T-cell (primary cell): ENCODE measurements at regions not wholly inside any gene's neighbourhood (a gene's known extent, or its start where the extent isn't known, plus 50 kb on each side); places are given as distances from the start of the nearest gene placed in this dataset.

Experiments used
- ATAC-seq, 4 experiments: fragments of 200-7000 bp in 3 of 4; fragments of 150-1000 bp in 1 of 4; cut with Tn5 transposase; replicated peaks in 1 of 4; 1 replicate in 3 of 4; 2 replicates in 1 of 4; pipeline ENCODE4 v1.10.0; 2021; ENCODE audit warnings: moderate library complexity in 3 of 4, mild to moderate bottlenecking in 2 of 4, moderate number of reproducible peaks in 1 of 4
- CTCF ChIA-PET, 2 donors: fragments of 300-600 bp; sonication (Branson Sonifier 250); formaldehyde crosslinking; loops; one replicate each; lab custom pipeline; 2022; ENCODE audit warnings: antibody characterized with exemption in 2 of 2; lab: Charles Lee
- POLR2A ChIA-PET, 2 donors: fragments of 300-600 bp; sonication (Branson Sonifier 250); formaldehyde crosslinking; loops; one replicate each; lab custom pipeline; 2022; ENCODE audit warnings: antibody characterized with exemption in 2 of 2; lab: Charles Lee
- DNase-seq, 35 experiments: peaks; one replicate each; pipeline versions ENCODE4 v3.0.0 to v3.0.0-alpha.2; 2013 to 2023
- H3K27ac ChIP-seq: one replicate; pipeline ENCODE4 v1.5.1; 2013; ENCODE audit warnings: low read length
- H3K27me3 ChIP-seq, 2 experiments: replicated peaks in 1 of 2; 1 replicate in 1 of 2; 2 replicates in 1 of 2; pipeline versions ENCODE4 v1.6.1 to v1.7.0; 2013; ENCODE audit warnings: low read length in 1 of 2, mixed read lengths in 1 of 2; ENCODE audit not compliant: control insufficient read depth in 2 of 2, insufficient read depth in 2 of 2; ENCODE audit errors: extremely low read depth in 1 of 2
- H3K36me3 ChIP-seq, 2 donors: 1 replicate in 1 of 2; 2 replicates in 1 of 2; pipeline versions ENCODE4 v1.6.1 to v1.7.0; 2013; ENCODE audit warnings: low read length in 1 of 2; ENCODE audit not compliant: control insufficient read depth in 2 of 2, insufficient read depth in 1 of 2; ENCODE audit errors: extremely low read depth in 1 of 2
- H3K4me1 ChIP-seq, 2 experiments: 1 replicate in 1 of 2; 2 replicates in 1 of 2; pipeline versions ENCODE4 v1.6.1 to v1.7.0; 2013; ENCODE audit warnings: low read length in 2 of 2, mixed read lengths in 1 of 2; ENCODE audit not compliant: insufficient read depth in 2 of 2, control insufficient read depth in 1 of 2; ENCODE audit errors: extremely low read depth in 1 of 2
- H3K4me3 ChIP-seq, 2 donors: 1 replicate in 1 of 2; 2 replicates in 1 of 2; pipeline versions ENCODE4 v1.5.1 to v1.7.0; 2013; ENCODE audit warnings: mild to moderate bottlenecking in 2 of 2, low read length in 1 of 2, moderate library complexity in 1 of 2; ENCODE audit not compliant: control insufficient read depth in 1 of 2; ENCODE audit errors: extremely low read depth in 1 of 2
- H3K9me3 ChIP-seq: 2 replicates; pipeline ENCODE4 v1.7.0; 2013
- H3K27ac Mint-ChIP-seq, 2 donors: one replicate each; pipeline ENCODE4 v1.8.0; 2020 to 2021; ENCODE audit warnings: mild to moderate bottlenecking in 2 of 2, mixed read lengths in 2 of 2
- H3K27me3 Mint-ChIP-seq, 2 donors: one replicate each; pipeline ENCODE4 v1.8.0; 2021 to 2022; ENCODE audit warnings: mixed read lengths in 2 of 2
- H3K36me3 Mint-ChIP-seq: one replicate; pipeline ENCODE4 v1.8.0; 2021; ENCODE audit warnings: mixed read lengths
- H3K4me1 Mint-ChIP-seq, 3 donors: one replicate each; pipeline ENCODE4 v1.8.0; 2020 to 2022; ENCODE audit warnings: mixed read lengths in 3 of 3, mild to moderate bottlenecking in 1 of 3
- H3K4me3 Mint-ChIP-seq, 3 donors: one replicate each; pipeline ENCODE4 v1.8.0; 2020 to 2022; ENCODE audit warnings: mild to moderate bottlenecking in 3 of 3, mixed read lengths in 3 of 3, moderate library complexity in 3 of 3
- H3K9me3 Mint-ChIP-seq, 3 donors: one replicate each; pipeline ENCODE4 v1.8.0; 2020 to 2022; ENCODE audit warnings: mixed read lengths in 3 of 3
- WGBS: methylation state at CpG from one replicate; pipeline ENCODE4 v1.1.5; 2013; ENCODE audit warnings: missing lambda C conversion rate; ENCODE audit not compliant: insufficient coverage; 5-methylcytosine and 5-hydroxymethylcytosine counted together

DNA sequence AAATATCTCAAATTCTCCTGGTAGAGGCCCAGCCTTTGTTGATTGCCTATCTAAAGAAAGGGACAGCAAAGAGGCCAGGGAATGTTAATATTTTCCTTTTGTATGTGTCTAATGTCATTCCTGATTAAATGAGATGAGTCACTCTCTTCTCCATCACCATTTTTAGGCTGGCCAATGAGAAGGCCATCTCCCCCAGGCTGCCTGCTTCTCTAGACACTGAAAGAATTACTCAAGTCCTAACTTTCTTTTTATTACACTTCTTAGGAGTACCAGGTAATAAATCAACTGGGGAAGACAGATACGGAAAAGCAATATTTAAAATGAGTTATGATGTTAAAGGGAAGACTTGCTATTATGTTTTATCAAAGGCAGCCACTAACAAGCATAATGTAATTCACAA lies 259.2 kb upstream of the SORL1-AS1 start:
- CTCF ChIA-PET, result interaction anchor here in 1 of 2 donors (0.5 kb wide), 1 partner anchor 1216 kb away, joined by 6 read pairs; no protein-coding TSS in a partner anchor
- POLR2A ChIA-PET, result no interaction called here
- Histone ChIP-seq H3K9me3 (no peaks in the 10 kb centered on the region), H3K4me3 (no peak overlapping the region), H3K36me3 (no peaks in the 10 kb centered on the region), H3K27me3 (peaks cover 0 to 2% of the 10 kb centered on the region in 2 experiments), H3K27ac (no peak overlapping the region), H3K4me1 (no peaks in the 10 kb centered on the region)
- DNase-seq (no peak), ATAC-seq (no peak)
- WGBS, result no CpG with 5 or more reads among the region's 1 CpG
- H3K27me3 Mint-ChIP-seq, result peaks cover 1 to 20% of the 10 kb centered on the region in 2 donors
- H3K27ac Mint-ChIP-seq, result no peak overlapping the region
- peaks cover 0 to 8% (median 0%) of the 10 kb centered on the region in 3 donors for H3K9me3 Mint-ChIP-seq
- H3K4me3 Mint-ChIP-seq, result no peak overlapping the region
- no peaks in the 10 kb centered on the region for H3K36me3 Mint-ChIP-seq
- no peaks in the 10 kb centered on the region for H3K4me1 Mint-ChIP-seq

DNA sequence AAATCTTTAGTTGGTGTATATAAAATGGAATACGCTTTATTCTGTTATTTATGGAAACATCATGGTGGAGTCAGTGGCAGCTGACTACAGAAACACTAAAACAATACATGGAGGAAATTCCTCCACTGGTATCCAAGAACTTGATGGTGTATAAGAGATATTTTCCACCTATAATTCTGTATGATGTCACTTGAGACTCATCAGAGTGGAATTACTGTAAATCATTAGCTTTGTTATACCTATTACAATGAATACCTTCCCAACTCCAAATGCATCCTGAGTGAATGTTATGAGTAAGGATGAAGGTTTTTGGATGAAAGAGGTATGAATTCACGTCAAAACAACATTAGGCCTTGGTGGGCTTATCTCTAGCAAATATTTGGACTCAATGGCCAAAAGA lies 258.5 kb upstream of the SORL1-AS1 start:
- no CpG with 5 or more reads among the region's 2 CpGs for WGBS
- no peak overlapping the region for H3K27ac Mint-ChIP-seq
- peaks cover 0 to 8% (median 0%) of the 10 kb centered on the region in 3 donors for H3K9me3 Mint-ChIP-seq
- no peak overlapping the region for H3K4me3 ChIP-seq
- no peak for DNase-seq
- H3K9me3 ChIP-seq, result no peaks in the 10 kb centered on the region
- no peak overlapping the region for H3K27ac ChIP-seq
- no peak overlapping the region for H3K4me3 Mint-ChIP-seq
- no peaks in the 10 kb centered on the region for H3K36me3 ChIP-seq
- ChIA-PET CTCF (no interaction called here), POLR2A (no interaction called here)
- H3K27me3 Mint-ChIP-seq, result peaks cover 1 to 18% of the 10 kb centered on the region in 2 donors
- ATAC-seq, result no peak
- peaks cover 0 to 2% of the 10 kb centered on the region in 2 experiments for H3K27me3 ChIP-seq
- H3K36me3 Mint-ChIP-seq, result no peaks in the 10 kb centered on the region
- H3K4me1 ChIP-seq, result no peaks in the 10 kb centered on the region
- H3K4me1 Mint-ChIP-seq, result no peaks in the 10 kb centered on the region

DNA sequence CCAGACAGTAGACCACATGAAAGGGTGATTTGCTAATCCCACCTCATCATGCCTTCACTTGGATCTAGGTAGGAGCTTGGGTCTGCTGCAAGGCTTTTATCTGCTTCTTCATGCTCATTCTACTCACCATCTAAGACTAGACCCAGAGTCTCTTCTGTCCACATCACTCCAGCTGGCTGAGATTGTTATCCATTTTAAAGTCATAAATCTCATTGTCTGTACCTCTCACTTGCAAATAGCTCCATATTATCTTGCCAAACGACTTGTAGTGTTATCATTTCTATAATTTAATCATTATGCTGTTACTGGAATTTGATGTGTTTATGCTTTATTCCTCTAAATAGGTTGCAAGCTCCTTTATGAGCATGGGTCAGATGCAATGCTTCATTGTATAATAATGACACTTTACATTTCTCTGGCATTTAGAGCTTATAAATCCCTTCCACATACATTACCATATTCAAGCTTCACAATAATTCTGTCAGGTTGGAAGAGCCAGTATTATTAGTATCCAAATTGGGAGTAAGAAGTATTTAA lies 254.2 kb upstream of the SORL1-AS1 start:
- ATAC-seq (no peak), DNase-seq (no peak)
- H3K27ac Mint-ChIP-seq, result no peak overlapping the region
- no peak overlapping the region for H3K4me3 Mint-ChIP-seq
- H3K36me3 Mint-ChIP-seq, result no peaks in the 10 kb centered on the region
- CTCF ChIA-PET, result no interaction called here
- Histone ChIP-seq H3K27ac (no peak overlapping the region), H3K4me3 (no peak overlapping the region), H3K27me3 (no peaks in the 10 kb centered on the region), H3K36me3 (no peaks in the 10 kb centered on the region), H3K9me3 (no peaks in the 10 kb centered on the region), H3K4me1 (no peaks in the 10 kb centered on the region)
- peaks cover 6 to 22% of the 10 kb centered on the region in 2 donors for H3K27me3 Mint-ChIP-seq
- POLR2A ChIA-PET, result interaction anchor here in 1 of 2 donors (0.6 kb wide), 1 partner anchor 112 kb away, joined by 10 read pairs; no protein-coding TSS in a partner anchor
- WGBS, result no CpG with 5 or more reads among the region's 1 CpG
- H3K4me1 Mint-ChIP-seq, result no peaks in the 10 kb centered on the region
- H3K9me3 Mint-ChIP-seq, result no peaks in the 10 kb centered on the region

DNA sequence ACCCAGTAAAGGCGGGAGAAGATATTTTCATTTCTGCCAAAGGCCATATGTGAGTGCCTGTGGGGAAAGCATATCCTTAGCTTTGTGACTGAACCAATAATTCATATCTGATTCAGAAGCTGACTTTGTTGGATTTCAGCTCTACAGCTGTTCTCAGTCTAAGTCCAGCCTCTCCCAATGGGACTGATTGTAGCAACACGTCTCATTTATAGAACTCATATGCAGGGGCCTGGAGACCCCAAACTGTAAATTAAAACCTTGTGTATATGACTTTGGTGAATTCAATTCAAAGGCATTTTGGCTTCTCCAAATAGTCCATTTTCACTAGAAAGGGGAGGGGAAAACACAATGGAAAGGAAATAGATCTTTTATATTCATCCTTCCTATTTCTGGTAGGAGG lies 250.4 kb upstream of the SORL1-AS1 start:
- Histone ChIP-seq H3K9me3 (no peaks in the 10 kb centered on the region), H3K36me3 (no peaks in the 10 kb centered on the region), H3K4me3 (no peak overlapping the region), H3K27ac (no peak overlapping the region), H3K27me3 (no peaks in the 10 kb centered on the region), H3K4me1 (no peaks in the 10 kb centered on the region)
- H3K27ac Mint-ChIP-seq, result no peak overlapping the region
- whole genome bisulfite sequencing, result no CpG with 5 or more reads among the region's 2 CpGs
- ATAC-seq (no peak), DNase-seq (no peak)
- no peaks in the 10 kb centered on the region for H3K9me3 Mint-ChIP-seq
- peaks cover 11 to 20% of the 10 kb centered on the region in 2 donors for H3K27me3 Mint-ChIP-seq
- CTCF ChIA-PET, result no interaction called here
- no peak overlapping the region for H3K4me3 Mint-ChIP-seq
- POLR2A ChIA-PET, result no interaction called here
- H3K4me1 Mint-ChIP-seq, result no peaks in the 10 kb centered on the region
- H3K36me3 Mint-ChIP-seq, result no peaks in the 10 kb centered on the region

DNA sequence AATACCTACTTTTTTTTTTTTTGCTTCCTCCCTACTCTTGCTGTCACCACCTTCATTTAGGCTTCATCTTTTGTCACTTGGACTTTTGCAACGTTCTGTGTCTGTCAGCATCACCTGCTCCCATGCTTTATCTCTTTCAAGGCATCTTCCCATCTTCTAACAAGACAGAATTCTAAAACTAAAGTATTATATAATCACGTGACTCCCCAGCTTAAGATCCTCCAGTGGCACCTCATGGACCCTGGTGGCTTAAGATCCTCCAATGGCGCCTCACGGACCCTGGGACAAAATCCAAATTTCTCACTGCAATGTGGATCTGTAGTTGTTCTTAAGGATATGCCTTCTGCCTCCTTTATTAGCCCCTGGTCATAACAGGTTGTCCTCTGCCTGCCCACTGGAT lies 248.2 kb upstream of the SORL1-AS1 start:
- Histone ChIP-seq H3K4me1 (no peaks in the 10 kb centered on the region), H3K27ac (no peak overlapping the region), H3K4me3 (no peak overlapping the region), H3K36me3 (no peaks in the 10 kb centered on the region), H3K9me3 (no peaks in the 10 kb centered on the region), H3K27me3 (no peaks in the 10 kb centered on the region)
- Mint-ChIP-seq H3K9me3 (no peaks in the 10 kb centered on the region), H3K4me3 (no peak overlapping the region), H3K36me3 (no peaks in the 10 kb centered on the region), H3K27me3 (peaks cover 11 to 21% of the 10 kb centered on the region in 2 donors), H3K4me1 (no peaks in the 10 kb centered on the region), H3K27ac (no peak overlapping the region)
- DNase-seq, result no peak
- CTCF ChIA-PET, result no interaction called here
- ATAC-seq, result no peak
- POLR2A ChIA-PET, result no interaction called here
- WGBS, result 25% methylated on average over 1 of the region's 4 CpGs

DNA sequence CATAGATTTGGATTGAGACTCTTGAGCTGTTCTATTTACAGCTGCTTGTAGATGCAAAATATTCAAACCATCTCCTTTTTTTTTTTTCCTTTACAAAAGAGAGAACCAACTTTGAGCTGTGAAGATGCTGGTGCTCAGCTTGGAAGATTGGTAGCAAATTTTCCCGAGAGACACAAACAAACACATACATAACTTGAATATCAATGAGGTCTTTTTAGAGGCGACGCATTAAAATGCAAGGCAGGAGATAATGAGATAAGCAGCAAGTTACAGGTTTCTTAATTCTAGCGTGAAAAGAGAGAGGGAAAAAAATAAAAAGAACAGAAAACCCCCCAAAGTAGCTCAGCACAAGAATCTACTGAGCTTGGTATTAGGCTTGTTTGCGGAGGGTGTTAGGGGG lies 247.0 kb upstream of the SORL1-AS1 start:
- no peaks in the 10 kb centered on the region for H3K4me1 Mint-ChIP-seq
- H3K36me3 ChIP-seq, result no peaks in the 10 kb centered on the region
- H3K27ac ChIP-seq, result no peak overlapping the region
- H3K9me3 Mint-ChIP-seq, result no peaks in the 10 kb centered on the region
- DNase-seq, result no peak
- no peak overlapping the region for H3K27ac Mint-ChIP-seq
- POLR2A ChIA-PET, result no interaction called here
- no peaks in the 10 kb centered on the region for H3K36me3 Mint-ChIP-seq
- CTCF ChIA-PET, result no interaction called here
- H3K27me3 Mint-ChIP-seq, result peaks cover 11 to 25% of the 10 kb centered on the region in 2 donors
- H3K27me3 ChIP-seq, result no peaks in the 10 kb centered on the region
- no peaks in the 10 kb centered on the region for H3K4me1 ChIP-seq
- WGBS, result no CpG with 5 or more reads among the region's 5 CpGs
- ATAC-seq, result no peak
- H3K9me3 ChIP-seq, result no peaks in the 10 kb centered on the region
- H3K4me3 ChIP-seq, result no peak overlapping the region
- no peak overlapping the region for H3K4me3 Mint-ChIP-seq
